H1 (cell line): ENCODE measurements at regions not wholly inside any gene's neighbourhood (a gene's known extent, or its start where the extent isn't known, plus 50 kb on each side); places are given as distances from the start of the nearest gene placed in this dataset.

Experiments
- CTCF ChIA-PET: fragments of 300-600 bp; sonication (Branson Sonifier 250); formaldehyde crosslinking; loops from one replicate; lab custom pipeline; 2021; ENCODE audit not compliant: partially characterized antibody; lab: Charles Lee
- POLR2A ChIA-PET: fragments of 300-600 bp; sonication (Branson Sonifier 250); formaldehyde crosslinking; loops from one replicate; lab custom pipeline; 2021; ENCODE audit warnings: inconsistent platforms; ENCODE audit not compliant: partially characterized antibody; lab: Charles Lee
- DNase-seq, 2 experiments: peaks; one replicate each; pipeline versions ENCODE4 v3.0.0 to v3.0.0-alpha.2; 2010 to 2022; ENCODE audit warnings: low spot score in 2 of 2, low read depth in 1 of 2, mixed read lengths in 1 of 2
- FAIRE-seq: peaks from 2 replicates; lab custom pipeline; 2011; peaks lifted over from hg19 to GRCh38; lab: Jason Lieb, UNC
- H2AFZ ChIP-seq: 2 replicates; pipeline ENCODE4 v1.8.1; 2012; ENCODE audit warnings: low read length, inconsistent platforms
- H2AK5ac ChIP-seq: 2 replicates; pipeline ENCODE4 v1.6.1; 2013; ENCODE audit warnings: low read depth, low read length
- H2BK120ac ChIP-seq: replicated peaks from 2 replicates; pipeline ENCODE3; 2013; ENCODE audit warnings: low read depth, low read length, inconsistent platforms
- H2BK12ac ChIP-seq: 2 replicates; pipeline ENCODE4 v1.6.1; 2013; ENCODE audit warnings: low read depth, low read length
- H2BK15ac ChIP-seq: 2 replicates; pipeline ENCODE4 v1.6.1; 2013; ENCODE audit warnings: low read length
- H2BK20ac ChIP-seq: 2 replicates; pipeline ENCODE4 v1.6.1; 2013; ENCODE audit warnings: low read length
- H2BK5ac ChIP-seq: 2 replicates; pipeline ENCODE4 v1.6.1; 2013; ENCODE audit warnings: low read depth, low read length
- H3K14ac ChIP-seq: 2 replicates; pipeline ENCODE4 v1.6.1; 2013; ENCODE audit warnings: inconsistent platforms; ENCODE audit not compliant: insufficient read length
- H3K18ac ChIP-seq: 2 replicates; pipeline ENCODE4 v1.6.1; 2013; ENCODE audit warnings: low read length; ENCODE audit errors: extremely low read depth
- H3K23ac ChIP-seq: 2 replicates; pipeline ENCODE4 v1.6.1; 2013; ENCODE audit warnings: inconsistent platforms; ENCODE audit not compliant: insufficient read length
- H3K23me2 ChIP-seq: 2 replicates; pipeline ENCODE4 v1.6.1; 2013; ENCODE audit warnings: low read depth, low read length
- H3K27ac ChIP-seq: 2 replicates; pipeline ENCODE4 v1.6.1; 2011; ENCODE audit warnings: low read depth, low read length, inconsistent platforms
- H3K27me3 ChIP-seq, 4 experiments: replicated peaks in 1 of 4; 1 replicate in 1 of 4; 2 replicates in 3 of 4; pipeline versions ENCODE4 v1.6.1 to v1.8.1; 2011 to 2013; ENCODE audit warnings: low read length in 3 of 4, mild to moderate bottlenecking in 3 of 4, inconsistent platforms in 2 of 4, mixed read lengths in 2 of 4, moderate library complexity in 1 of 4; ENCODE audit not compliant: control insufficient read depth in 3 of 4, insufficient read depth in 3 of 4; ENCODE audit errors: extremely low read depth in 1 of 4
- H3K36me3 ChIP-seq, 4 experiments: 2 replicates each; pipeline versions ENCODE4 v1.6.1 to v1.8.1; 2011 to 2013; ENCODE audit warnings: mild to moderate bottlenecking in 4 of 4, low read length in 3 of 4, moderate library complexity in 2 of 4, control low read depth in 1 of 4, inconsistent platforms in 1 of 4; ENCODE audit not compliant: insufficient read depth in 4 of 4, control insufficient read depth in 2 of 4
- H3K4ac ChIP-seq: replicated peaks from 2 replicates; pipeline ENCODE3; 2013; ENCODE audit warnings: low read length, low read depth, mixed read lengths, inconsistent platforms; ENCODE audit not compliant: insufficient read length
- H3K4me1 ChIP-seq, 4 experiments: replicated peaks in 1 of 4; 1 replicate in 1 of 4; 2 replicates in 3 of 4; pipeline versions ENCODE4 v1.6.1 to v1.8.1; 2011 to 2013; ENCODE audit warnings: low read length in 3 of 4, inconsistent platforms in 2 of 4, mixed read lengths in 1 of 4; ENCODE audit not compliant: insufficient read depth in 4 of 4, control insufficient read depth in 3 of 4
- H3K4me2 ChIP-seq, 2 experiments: 2 replicates each; pipeline versions ENCODE4 v1.6.1 to v1.8.1; 2011 to 2013; ENCODE audit warnings: low read depth in 2 of 2, low read length in 2 of 2, control low read depth in 1 of 2, inconsistent platforms in 1 of 2, mild to moderate bottlenecking in 1 of 2; ENCODE audit not compliant: insufficient read depth in 1 of 2
- H3K4me3 ChIP-seq, 4 experiments: fragments of 200-600, 300-600 bp in 1 of 4; sonication (generic), shearing (Covaris generic), sonication (Bioruptor Twin) in 1 of 4; 2 replicates each; pipeline versions ENCODE4 v1.5.1 to v1.8.1; 2011 to 2016; ENCODE audit warnings: low read length in 4 of 4, low read depth in 3 of 4, control low read depth in 2 of 4, inconsistent platforms in 2 of 4, mild to moderate bottlenecking in 2 of 4, mixed read lengths in 1 of 4, moderate library complexity in 1 of 4; ENCODE audit not compliant: insufficient read depth in 2 of 4; ENCODE audit errors: extremely low read depth in 1 of 4
- H3K56ac ChIP-seq: replicated peaks from 2 replicates; pipeline ENCODE3; 2013; ENCODE audit warnings: low read depth, mild to moderate bottlenecking, mixed read lengths, low read length, inconsistent platforms; ENCODE audit not compliant: insufficient read length
- H3K79me1 ChIP-seq: 2 replicates; pipeline ENCODE4 v1.6.1; 2013; ENCODE audit warnings: low read depth, low read length, control low read depth
- H3K79me2 ChIP-seq, 2 experiments: 2 replicates each; pipeline versions ENCODE4 v1.6.1 to v1.8.1; 2012 to 2013; ENCODE audit warnings: low read length in 2 of 2, mild to moderate bottlenecking in 2 of 2, inconsistent platforms in 1 of 2; ENCODE audit not compliant: insufficient read depth in 2 of 2, control insufficient read depth in 1 of 2
- H3K9ac ChIP-seq, 4 experiments: replicated peaks in 1 of 4; 1 replicate in 1 of 4; 2 replicates in 3 of 4; pipeline versions ENCODE4 v1.6.1 to v1.8.1; 2011 to 2013; ENCODE audit warnings: low read depth in 3 of 4, low read length in 3 of 4, control low read depth in 2 of 4, mild to moderate bottlenecking in 2 of 4, moderate library complexity in 2 of 4, inconsistent platforms in 1 of 4; ENCODE audit errors: extremely low read depth in 1 of 4
- H3K9me3 ChIP-seq, 2 experiments: 2 replicates each; pipeline versions ENCODE4 v1.6.1 to v1.8.1; 2012 to 2013; ENCODE audit warnings: mild to moderate bottlenecking in 2 of 2, moderate library complexity in 2 of 2, control low read depth in 1 of 2, inconsistent platforms in 1 of 2, low read depth in 1 of 2, low read length in 1 of 2, mixed read lengths in 1 of 2; ENCODE audit not compliant: insufficient read depth in 2 of 2
- H4K20me1 ChIP-seq, 2 experiments: replicated peaks in 1 of 2; 2 replicates each; pipeline versions ENCODE3 to v1.8.1; 2011 to 2013; ENCODE audit warnings: inconsistent platforms in 2 of 2, low read length in 2 of 2, mild to moderate bottlenecking in 1 of 2; ENCODE audit not compliant: insufficient read depth in 2 of 2, control insufficient read depth in 1 of 2
- H4K5ac ChIP-seq: 2 replicates; pipeline ENCODE4 v1.6.1; 2013; ENCODE audit warnings: low read length, low read depth, mixed read lengths, inconsistent platforms; ENCODE audit not compliant: insufficient read length
- H4K8ac ChIP-seq: 2 replicates; pipeline ENCODE4 v1.8.0; 2013; ENCODE audit warnings: mild to moderate bottlenecking, moderate library complexity, low read length, inconsistent platforms; ENCODE audit not compliant: insufficient read depth; ENCODE audit errors: extremely low read depth
- H4K91ac ChIP-seq: replicated peaks from 2 replicates; pipeline ENCODE3; 2013; ENCODE audit warnings: low read length, mixed read lengths, inconsistent platforms; ENCODE audit not compliant: insufficient read length
- CBX5 ChIP-seq: fragments of 300-800, 300-1000 bp; sonication (generic); IDR thresholded peaks from 2 replicates; pipeline ENCODE4 v1.7.1; 2016; ENCODE audit warnings: antibody characterized with exemption, low read length, low read depth
- CBX8 ChIP-seq: fragments of 300-800, 300-1000 bp; sonication (generic); IDR thresholded peaks from 2 replicates; pipeline ENCODE4 v1.7.1; 2016; ENCODE audit warnings: low read depth, low read length, borderline replicate concordance
- CTCF ChIP-seq, 3 experiments: IDR thresholded peaks; 1 replicate in 2 of 3; 2 replicates in 1 of 3; pipeline versions ENCODE4 v1.5.1 to v1.6.1; 2011; ENCODE audit warnings: low read length in 3 of 3, mild to moderate bottlenecking in 3 of 3, inconsistent platforms in 2 of 3, low read depth in 1 of 3, moderate library complexity in 1 of 3; ENCODE audit not compliant: insufficient read depth in 1 of 3; ENCODE audit errors: control extremely low read depth in 1 of 3
- KDM5A ChIP-seq: fragments of 200-600 bp; IDR thresholded peaks from 2 replicates; pipeline ENCODE4 v1.7.1; 2012; ENCODE audit warnings: mild to moderate bottlenecking, low read length, inconsistent platforms, mixed read lengths
- POLR2A ChIP-seq, 2 experiments: IDR thresholded peaks; 1 replicate in 1 of 2; 2 replicates in 1 of 2; pipeline ENCODE4 v1.6.1; 2011; ENCODE audit warnings: low read depth in 2 of 2, low read length in 2 of 2, mild to moderate bottlenecking in 2 of 2; ENCODE audit errors: control extremely low read depth in 1 of 2
- TEAD4 ChIP-seq: IDR thresholded peaks from 2 replicates; pipeline ENCODE4 v1.6.1; 2012; ENCODE audit warnings: low read depth, low read length, inconsistent platforms, mixed read lengths
- WGBS, 2 experiments: shearing (Covaris generic) in 1 of 2; methylation state at CpG; one replicate each; pipeline versions ENCODE4 v1.1.6 to v1.1.7; 2013 to 2015; ENCODE audit warnings: low lambda C conversion rate in 2 of 2, mixed read lengths in 2 of 2, inconsistent platforms in 1 of 2, low coverage in 1 of 2, missing lambda C conversion rate in 1 of 2; ENCODE audit not compliant: insufficient replicate concordance in 2 of 2, insufficient coverage in 1 of 2, insufficient read length in 1 of 2; ENCODE audit errors: extremely low coverage in 1 of 2, missing lambda C conversion rate in 1 of 2; 5-methylcytosine and 5-hydroxymethylcytosine counted together

- no peak for TF ChIP-seq POLR2A (IDR thresholded peaks at IDR 0.05; ENCODE audit: control extremely low read depth in 1 of 2, low read depth in 2 of 2, low read length in 2 of 2)
Observed at GRCh38 chr10:57663401-57663800, 604.3 kb downstream of the IPMK start (continued).

- no peak overlapping the region for H2BK12ac ChIP-seq
- ChIA-PET POLR2A (no interaction called here), CTCF (interaction anchor here (1.2 to 8.5 kb wide), 3 partner anchors 188 to 491 kb away, joined by 3 to 48 read pairs (median 4); no protein-coding TSS in a partner anchor)
- FAIRE-seq (no peak), DNase-seq (no peak)
- H4K20me1 ChIP-seq: no peaks in the 10 kb centered on the region
- H4K91ac ChIP-seq: no peak overlapping the region
- H4K8ac ChIP-seq: no peak overlapping the region
- H3K23me2 ChIP-seq: no peaks in the 10 kb centered on the region
- H4K5ac ChIP-seq: no peak overlapping the region
- no peak overlapping the region for H3K4ac ChIP-seq
- H2AFZ ChIP-seq: no peak overlapping the region
- no peak overlapping the region for H3K4me2 ChIP-seq
- H3K56ac ChIP-seq: no peak overlapping the region
- no peak overlapping the region for H3K23ac ChIP-seq
- H2BK120ac ChIP-seq: no peak overlapping the region
- no peaks in the 10 kb centered on the region; a peak in 1 of 7 replicates for H3K4me1 ChIP-seq
- no peaks in the 10 kb centered on the region for H3K9me3 ChIP-seq
- H3K27ac ChIP-seq: no peak overlapping the region
- H3K79me1 ChIP-seq: no peaks in the 10 kb centered on the region
- no peak overlapping the region for H2BK5ac ChIP-seq
- 90% methylated on average over 4 of the region's 4 CpGs; no CpG with 5 or more reads in 1 of the 2 experiments for WGBS, 2 experiments
- no peak overlapping the region for H3K9ac ChIP-seq
- H2BK15ac ChIP-seq: no peak overlapping the region
- H3K4me3 ChIP-seq: no peak overlapping the region
- no peak overlapping the region for H2AK5ac ChIP-seq
- no peak for TF ChIP-seq KDM5A
- no peak for TF ChIP-seq CBX5
- TF ChIP-seq TEAD4: no peak
- no peak for TF ChIP-seq CTCF (IDR thresholded peaks at IDR 0.05; ENCODE audit: control extremely low read depth in 1 of 3, insufficient read depth in 1 of 3, low read depth in 1 of 3, low read length in 3 of 3)
- TF ChIP-seq CBX8: no peak
- no peak overlapping the region for H3K14ac ChIP-seq
- H3K79me2 ChIP-seq: no peaks in the 10 kb centered on the region
- H3K18ac ChIP-seq: no peak overlapping the region
- no peaks in the 10 kb centered on the region for H3K27me3 ChIP-seq
- no peaks in the 10 kb centered on the region for H3K36me3 ChIP-seq
- no peak overlapping the region for H2BK20ac ChIP-seq
Observed at GRCh38 chr10:57661206-57661605, 606.5 kb downstream of the IPMK start.
